GM18498 (cell line): ENCODE measurements at regions not wholly inside any gene's neighbourhood (a gene's known extent, or its start where the extent isn't known, plus 50 kb on each side); places are given as distances from the start of the nearest gene placed in this dataset.

Experiments used
- ATAC-seq: cut with Tn5 transposase; IDR thresholded peaks from one replicate; pipeline ENCODE4 v1.9.1; 2021; ENCODE audit warnings: mild to moderate bottlenecking, moderate library complexity; ENCODE audit not compliant: unreplicated experiment

DNA sequence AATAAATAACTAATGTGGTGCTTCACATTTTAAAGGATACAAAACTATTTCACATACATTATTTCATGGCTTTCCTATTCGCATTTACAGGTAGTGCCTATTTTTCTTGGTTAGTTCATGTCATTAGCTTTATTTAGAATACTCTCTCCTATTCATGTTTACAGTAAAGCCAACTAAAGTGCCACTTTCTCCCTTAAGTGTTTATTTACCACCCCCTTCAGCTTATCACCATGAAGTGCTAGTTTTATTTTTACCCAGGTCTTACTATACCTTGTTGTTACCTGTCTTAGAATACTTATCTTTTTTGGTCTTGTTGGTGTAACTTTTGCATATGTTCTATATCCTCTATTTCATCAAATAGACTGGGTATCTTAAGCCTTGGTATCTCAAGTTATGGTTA lies 715.2 kb upstream of the TENM4 start:
- ATAC-seq = no peak

DNA sequence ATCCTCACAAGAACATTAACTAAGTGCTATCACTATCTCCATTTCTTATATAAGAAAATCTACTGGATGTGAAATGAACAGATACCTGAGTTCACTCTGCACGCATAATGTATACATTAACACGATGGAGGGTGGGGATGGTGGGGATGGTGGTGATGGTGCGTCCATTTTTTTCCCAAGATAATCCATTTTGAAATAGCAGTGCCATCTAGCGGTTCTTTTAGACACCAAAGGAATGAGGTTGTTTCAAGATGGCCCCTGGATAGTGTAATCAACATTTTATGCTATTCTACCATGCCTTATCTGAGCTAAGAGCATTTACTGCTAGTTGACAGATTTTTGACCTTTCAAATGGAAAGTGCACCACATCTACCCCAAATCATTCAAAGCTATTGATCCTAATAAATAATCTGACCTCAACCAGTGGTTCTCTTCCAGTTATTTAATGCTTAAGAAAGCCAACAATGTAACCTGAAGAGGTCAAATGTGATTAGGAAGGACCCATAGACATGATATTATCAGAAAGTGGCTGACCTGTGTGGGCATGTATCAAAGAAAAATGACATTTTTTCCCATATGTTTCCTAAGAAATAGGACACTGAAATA lies 714.7 kb upstream of the TENM4 start:
- no peak for ATAC-seq

DNA sequence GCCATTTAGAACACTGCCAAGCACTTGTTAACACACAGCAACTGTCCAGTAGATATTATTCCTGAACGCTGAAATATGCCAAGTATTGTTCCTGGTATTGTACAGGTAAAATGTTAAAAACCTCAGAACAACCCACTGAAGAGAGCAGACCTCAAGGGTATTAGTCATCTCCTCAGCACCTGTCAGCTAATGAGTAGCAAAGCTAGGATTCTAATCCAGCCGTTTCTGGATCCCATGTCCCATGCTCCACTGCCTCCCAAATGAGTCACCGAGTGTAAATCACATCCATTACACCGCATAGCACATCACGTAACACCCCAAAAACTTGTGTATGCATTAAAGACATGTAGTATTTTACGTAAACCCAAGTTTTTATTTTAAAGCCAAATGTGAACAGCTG lies 705.4 kb upstream of the TENM4 start:
- ATAC-seq = no peak

DNA sequence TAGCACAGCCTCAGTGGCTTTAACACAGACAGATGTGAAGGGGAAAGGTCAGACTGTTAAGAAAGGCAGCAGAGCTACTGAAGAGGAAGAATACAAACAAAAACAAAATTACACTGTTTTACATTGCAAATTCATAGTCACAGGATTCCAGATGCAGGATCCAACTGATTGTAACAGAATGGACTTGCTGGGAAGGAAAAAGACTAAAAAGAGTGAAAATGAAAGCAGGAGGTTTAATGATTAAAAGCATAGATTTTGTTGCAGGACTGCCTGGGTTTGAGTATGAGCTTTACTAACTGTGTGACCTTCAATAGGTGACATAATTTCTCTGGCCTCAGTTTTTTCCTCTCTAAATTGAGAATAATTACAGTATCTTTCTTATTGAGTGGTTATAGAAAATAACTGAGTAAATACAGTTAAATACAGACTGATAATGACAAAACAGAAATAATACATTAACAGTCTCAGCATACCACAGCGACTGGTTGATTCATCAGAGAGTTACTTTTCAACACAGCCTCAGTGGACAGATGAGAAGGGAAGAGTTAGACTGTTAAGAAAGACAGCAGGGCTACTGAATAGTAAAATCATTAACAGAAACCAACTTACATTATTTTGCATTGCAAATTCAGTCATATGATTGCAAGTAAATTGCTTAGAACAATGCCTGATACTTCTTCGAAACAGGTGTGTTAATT lies 704.2 kb upstream of the TENM4 start:
- ATAC-seq = no peak

DNA sequence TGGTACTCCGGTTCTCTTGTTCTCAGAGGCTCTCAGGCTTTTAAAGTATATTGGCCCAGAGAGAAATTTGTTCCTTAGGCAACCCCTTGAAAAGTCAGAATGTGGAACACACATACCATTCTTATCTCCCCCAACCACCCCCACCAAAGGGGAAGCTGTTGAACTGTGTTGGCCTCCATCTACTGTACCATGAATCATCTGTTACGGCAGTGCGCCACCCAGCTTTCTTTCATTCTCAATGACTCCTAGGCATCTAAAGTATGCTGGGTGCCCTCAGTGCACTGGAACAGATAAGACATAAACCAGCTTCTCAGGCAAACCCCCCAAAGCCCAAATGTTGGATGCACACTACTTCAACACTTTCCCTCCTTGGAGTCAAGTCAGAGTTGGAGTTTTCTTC lies 696.2 kb upstream of the TENM4 start:
- no peak for ATAC-seq

DNA sequence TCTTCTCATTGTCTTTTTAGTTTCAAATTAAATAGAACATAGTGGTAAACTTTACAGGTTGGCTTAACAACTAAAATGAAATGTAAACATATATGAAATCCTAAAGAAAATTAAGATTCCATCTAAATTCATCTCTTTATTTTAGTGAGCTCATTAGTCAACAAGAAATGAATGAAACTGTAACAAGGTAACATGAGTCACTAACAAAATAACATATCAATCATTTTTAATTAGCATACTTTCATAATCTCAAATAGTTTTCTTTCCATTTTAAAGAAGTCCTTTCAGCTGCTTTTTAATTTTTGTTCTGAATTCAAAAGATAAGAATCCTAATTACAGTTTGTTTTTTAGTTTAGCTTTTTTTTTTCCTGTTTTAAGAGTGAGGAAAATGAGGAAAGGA lies 688.6 kb upstream of the TENM4 start:
- no peak for ATAC-seq

DNA sequence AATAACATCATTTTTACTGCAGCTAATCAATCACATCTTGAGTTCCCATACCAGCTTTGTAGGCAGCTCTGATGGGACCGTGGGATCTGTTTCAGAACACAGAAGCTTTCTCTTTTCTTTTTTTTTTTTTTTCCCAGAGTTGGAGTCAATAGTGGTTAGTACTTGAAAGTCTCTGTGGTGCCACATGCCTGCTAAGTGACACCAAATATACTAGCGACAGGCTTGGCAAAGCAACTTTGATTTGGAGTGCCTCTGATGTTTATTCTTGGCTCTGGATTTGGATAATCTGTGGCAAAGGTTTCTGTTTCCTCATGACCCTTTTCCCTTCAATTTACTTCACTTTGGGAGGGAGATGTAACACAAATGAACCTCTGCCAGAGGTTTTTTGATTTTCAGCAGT lies 681.4 kb upstream of the TENM4 start:
- no peak for ATAC-seq

DNA sequence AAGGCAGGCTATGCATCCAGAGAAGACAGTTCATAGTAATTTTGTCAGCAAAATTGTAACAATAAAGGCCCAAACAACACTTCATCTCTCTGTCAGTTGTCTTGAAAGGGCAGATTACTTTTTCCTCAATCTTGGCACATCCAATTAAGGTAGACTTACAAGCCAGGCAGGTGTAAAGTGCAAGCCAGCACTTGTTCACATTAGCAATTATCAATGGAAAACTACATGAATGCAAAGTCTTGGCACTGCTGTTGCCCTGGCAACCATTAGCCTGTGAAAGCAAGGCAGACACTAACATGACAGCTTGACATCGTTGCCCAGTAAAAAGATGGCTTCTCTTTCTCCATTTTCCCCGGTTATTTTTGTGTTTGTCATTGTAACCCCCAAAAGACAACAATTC lies 677.2 kb upstream of the TENM4 start:
- ATAC-seq = no peak

DNA sequence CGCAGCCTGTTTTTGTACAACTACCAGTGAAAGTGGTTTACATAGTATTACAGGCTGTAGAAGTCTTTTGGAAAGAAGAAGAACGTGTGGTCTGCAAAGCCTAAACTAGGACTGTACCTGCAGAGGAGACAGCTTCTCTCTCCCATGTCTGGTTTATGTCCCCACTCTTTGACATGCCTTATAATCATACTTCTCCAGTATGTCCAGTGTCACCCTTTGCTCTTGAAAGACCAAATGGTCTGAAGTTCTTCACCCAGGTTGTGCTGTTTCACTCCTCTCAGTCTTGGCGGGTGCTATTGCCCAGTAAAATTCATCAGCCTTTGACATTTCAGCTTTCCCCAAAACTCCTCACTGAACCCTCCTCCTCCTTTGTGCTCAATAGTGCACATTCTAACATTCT lies 676.0 kb upstream of the TENM4 start:
- no peak for ATAC-seq

DNA sequence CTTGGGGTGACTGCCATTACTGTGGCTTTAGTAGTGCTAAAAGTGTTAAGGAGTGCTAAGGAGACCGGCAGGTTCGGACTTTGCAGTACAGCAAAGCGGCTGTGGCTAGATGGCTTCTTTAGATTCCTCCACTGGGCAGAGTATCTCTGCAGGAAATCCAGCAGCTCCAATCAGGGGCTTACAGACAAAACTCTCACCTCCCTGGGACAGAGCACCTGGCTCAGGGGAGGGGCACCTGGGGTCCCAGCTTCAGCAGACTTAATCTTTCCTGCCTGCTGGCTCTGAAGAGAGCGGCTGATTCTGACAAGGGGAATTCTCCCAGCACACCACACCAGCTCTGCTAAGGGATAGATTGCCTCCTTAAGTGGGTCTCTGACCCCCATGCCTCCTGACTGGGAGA lies 668.8 kb upstream of the TENM4 start:
- ATAC-seq = no peak

DNA sequence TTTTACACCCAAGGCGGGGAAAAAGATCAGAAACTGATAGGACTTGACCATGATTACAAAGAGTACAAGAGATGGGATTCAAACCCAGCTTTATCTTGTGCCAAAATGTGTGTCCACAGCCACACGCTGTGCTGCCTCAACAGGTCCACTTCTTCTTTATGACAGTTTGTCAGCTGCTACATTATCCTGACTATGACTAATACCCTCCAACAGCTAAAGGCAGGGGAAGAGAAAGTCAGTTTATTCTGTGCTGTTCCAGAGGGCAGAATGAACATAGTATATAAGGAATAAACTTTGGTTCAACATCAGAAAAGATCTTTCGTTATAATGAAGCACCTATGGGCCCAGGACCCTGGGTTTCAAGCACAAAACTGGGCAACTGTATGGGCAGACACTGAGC lies 668.2 kb upstream of the TENM4 start:
- no peak for ATAC-seq

DNA sequence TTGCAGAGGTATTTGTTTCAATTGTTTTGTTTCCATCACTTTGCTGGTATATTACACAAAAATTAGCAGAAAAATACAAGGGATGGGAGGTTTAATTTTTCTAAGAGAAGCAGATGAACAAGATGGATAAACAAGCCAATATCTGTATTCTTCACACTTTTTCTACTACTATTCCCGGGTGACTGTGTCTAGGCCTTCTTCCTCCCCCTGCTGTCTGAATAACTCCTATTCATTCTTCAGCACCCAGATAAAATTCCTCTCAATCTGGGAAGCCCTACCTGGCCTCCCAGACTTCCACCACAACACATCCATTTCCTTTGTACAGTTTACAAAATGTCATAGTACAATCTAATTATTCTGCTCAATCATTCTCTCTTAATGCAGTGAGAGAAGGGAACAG lies 666.6 kb upstream of the TENM4 start:
- ATAC-seq = no peak

DNA sequence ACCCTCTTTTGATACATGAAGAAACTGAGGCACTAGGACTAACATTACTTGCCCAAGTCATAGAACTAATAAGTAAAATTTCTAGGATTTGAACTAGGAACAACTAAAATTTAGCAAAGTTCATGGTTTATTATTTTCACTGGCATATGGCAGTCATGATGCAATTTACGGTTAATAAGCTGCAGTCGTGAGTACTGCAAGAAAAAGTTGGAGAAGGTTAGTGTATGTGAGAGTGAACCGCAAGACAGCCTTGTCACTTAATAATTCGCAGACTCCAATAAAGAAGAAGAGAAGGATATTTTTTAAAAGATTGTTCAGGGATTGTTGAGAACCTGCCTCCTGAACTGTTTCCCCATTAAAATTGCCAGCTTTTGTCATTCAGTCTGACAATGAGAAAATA lies 663.4 kb upstream of the TENM4 start:
- no peak for ATAC-seq

DNA sequence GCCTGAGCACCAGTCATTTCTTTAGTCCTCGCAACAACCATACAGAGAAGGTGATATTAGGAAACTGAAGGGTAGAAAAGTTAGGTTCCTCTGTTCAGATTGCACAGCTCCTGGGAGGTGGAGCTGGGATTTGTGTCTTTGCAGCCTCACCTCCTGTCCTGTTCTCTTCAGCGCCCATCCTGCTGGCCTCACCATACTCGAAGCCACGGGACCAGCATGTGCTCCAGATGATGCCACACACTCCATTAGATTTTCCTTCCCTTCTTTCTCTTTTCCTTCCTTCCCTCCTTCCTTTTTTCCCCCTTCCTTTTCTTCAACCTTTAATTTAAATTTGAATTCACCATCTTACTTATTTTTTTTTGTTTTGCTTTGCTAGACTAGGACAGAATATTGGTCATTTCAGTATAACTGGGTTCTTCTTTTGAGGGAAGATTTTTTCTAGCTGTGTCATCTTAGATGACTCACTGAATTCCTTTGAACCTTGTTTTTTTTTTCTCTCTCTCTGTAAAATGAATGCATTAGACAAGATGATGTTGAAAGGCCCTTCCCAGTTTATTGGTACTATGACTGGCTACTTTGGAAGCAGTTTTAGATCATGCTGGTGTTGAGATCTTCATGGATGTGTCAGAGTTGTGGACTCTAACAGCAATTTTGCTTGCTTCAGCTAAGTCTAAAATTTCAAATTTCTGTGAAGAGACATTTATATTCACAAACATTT lies 662.5 kb upstream of the TENM4 start:
- ATAC-seq = no peak

DNA sequence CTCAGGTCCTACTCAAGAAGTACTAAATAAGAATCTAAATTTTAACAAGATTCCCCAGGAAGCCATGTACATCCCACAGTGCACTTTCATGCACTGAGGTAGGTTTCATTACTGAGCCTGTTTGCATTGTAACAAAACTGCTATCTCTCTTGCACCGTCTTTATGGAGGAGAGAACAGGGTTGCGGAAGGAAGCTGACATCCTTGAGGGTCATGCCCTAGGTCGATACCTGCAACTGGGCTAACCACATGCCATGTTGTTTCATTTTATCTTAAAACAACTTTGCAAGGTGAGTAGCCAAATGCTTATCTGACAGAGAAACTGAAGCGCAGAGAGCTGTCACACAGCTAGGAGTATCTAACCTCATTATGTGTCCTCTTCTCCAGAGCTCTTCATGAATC lies 656.3 kb upstream of the TENM4 start:
- ATAC-seq = no peak

DNA sequence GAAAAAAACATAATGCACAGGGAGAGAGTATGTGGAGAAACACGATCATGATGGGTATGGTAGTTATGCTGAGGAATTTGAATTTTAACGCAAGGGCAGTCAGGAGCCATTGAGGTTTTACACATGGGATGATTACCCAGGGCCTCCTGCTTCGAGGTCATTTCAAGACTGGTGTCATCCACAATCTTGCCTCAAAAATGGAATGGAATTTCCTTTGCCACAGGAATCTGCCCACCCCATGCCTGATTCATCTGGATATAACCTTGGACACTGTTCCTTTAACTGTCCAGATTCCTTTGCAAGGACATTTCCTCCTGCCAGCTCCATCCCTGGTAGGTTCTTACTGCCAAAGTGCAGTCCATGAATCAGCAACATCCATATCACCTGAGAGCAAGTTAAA lies 655.9 kb upstream of the TENM4 start:
- ATAC-seq = no peak

DNA sequence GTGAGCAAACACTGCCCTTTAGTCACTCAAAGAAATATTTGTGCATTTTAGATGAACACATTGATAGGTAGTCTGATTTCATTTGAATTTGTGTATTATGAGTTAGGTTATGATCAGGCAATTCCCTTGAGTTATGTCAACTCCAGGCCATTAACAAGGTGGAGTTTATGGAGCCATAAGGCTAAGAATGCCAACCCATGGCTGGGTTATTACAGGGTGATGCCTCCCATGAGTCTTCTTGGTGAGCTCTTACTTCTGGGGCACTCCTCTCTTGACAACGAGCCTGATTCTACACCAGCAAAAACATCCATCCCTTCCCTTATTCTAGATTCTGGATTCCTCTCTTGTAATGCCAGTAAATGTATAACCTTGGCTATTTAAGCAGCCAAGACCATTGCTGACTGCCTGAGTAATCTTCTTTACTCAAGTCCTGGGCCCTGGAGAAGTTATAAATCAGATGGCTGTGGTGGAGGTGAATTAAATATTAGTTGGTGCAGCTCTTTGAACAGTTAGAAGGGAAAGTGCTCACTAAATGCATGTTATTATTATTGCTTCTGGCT lies 645.7 kb upstream of the TENM4 start:
- no peak for ATAC-seq

DNA sequence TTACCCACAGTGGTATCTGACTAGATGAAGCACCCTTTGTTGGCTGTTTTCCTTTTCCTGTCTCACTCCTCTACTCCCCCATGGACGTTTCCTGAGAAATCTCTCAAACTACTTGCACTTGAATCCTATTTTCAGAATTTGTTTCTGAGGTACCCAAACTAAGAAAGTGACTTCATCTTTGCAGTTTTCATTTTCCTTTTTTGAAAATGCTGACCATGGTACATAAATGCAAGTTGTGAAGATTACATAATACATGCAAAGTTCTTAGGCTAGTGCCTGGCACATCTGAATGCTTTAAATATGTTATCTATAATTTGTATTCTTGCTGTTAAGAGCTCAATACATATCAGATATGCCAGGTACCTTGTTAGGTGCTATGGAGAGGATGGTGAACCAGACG lies 644.7 kb upstream of the TENM4 start:
- ATAC-seq = no peak

DNA sequence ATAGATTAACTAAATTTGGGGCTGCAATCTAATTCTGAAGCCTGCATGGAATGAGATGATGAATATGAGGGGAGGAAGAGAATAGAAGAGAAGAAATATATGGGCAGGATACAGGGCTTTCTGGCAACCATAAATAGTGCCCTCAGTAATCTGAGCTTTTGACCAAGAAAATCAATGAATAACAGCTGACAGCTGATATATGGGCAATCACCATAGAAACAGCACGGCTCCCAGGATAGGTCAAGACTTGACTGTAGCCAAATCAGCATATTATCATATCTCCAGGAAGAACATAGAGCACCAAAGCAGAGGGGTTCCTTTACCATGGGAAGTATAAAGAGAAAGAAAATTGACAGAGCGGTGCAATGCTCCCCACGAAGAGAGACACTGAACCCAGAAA lies 643.8 kb upstream of the TENM4 start:
- no peak for ATAC-seq

DNA sequence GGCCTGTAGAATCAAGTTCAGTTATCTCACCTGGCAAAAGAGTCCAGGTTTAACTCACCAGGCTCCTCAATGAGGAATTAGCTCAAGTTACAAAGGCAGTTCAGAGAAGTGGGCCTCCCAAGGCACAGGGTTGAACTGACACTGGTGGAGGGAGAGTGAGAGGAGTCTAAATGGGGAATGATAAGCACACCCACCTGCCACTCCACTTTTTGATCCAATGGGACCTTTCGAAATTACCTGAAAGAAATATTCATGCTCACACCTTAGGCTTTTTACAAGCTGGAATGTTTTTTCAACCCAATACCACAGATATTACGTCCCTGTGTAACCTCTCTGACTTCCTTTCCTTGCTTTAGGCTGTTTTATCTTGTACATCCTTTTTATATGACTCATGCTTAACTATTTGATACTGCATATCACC lies 642.7 kb upstream of the TENM4 start:
- ATAC-seq = no peak

DNA sequence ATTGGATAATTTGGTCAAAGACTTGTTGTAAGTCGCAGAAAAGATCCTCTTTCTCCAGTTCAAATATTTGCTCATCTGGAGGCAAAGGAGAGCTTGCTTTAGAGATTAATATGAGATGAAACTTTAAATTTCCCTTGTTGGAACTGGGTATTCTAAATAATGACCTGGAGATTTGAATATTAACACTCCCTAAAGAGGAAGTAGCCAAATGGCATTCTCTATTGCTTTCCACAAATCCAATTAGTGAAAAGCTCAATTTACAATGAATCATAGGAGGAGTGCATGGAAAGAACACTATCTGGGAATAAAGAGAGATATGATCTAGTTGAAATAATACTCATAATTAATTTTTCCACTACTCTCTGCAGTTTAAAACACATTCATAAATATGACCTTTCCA lies 641.6 kb upstream of the TENM4 start:
- no peak for ATAC-seq

DNA sequence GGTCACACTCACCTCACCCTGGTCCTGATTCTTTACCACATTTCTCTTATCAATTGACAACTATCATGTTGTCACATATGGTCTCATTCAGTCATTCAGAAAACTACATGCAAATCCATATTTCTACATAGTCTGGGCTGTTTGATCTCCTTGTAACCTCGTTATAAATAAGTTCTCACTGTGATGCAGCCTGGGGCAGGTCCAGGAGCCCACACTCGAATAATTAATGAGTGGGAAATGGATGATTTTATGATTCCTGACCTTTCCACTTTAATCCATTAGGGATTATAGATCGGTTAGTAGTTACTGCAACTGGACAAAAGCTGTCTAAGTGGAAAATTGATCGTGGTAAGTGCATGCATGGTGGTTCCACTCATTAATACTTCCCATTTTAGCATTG lies 636.3 kb upstream of the TENM4 start:
- no peak for ATAC-seq
